Activated CD4-positive, alpha-beta T cell treated with anti-CD3 and anti-CD28 coated beads for 48 hours (primary cell): ENCODE measurements at regions not wholly inside any gene's neighbourhood (a gene's known extent, or its start where the extent isn't known, plus 50 kb on each side); places are given as distances from the start of the nearest gene placed in this dataset.

Experiments used
- DNase-seq: peaks from one replicate; pipeline ENCODE4 v3.0.0-alpha.2; 2020

- no peak for DNase-seq
These were observed 64.2 kb downstream of the ENGASE start for GRCh38 chr17:79138826-79139225.

GRCh38 chr17:79137789-79138165 is 63.2 kb downstream of the ENGASE start:
- no peak for DNase-seq

GRCh38 chr17:79137015-79137788 is 62.6 kb downstream of the ENGASE start:
- no peak for DNase-seq

- no peak for DNase-seq
These were observed 62.0 kb downstream of the ENGASE start for GRCh38 chr17:79136596-79136995.
